ENCODE measurements at regions not wholly inside any gene's neighbourhood (a gene's known extent, or its start where the extent isn't known, plus 50 kb on each side); places are given as distances from the start of the nearest gene placed in this dataset.

DNA sequence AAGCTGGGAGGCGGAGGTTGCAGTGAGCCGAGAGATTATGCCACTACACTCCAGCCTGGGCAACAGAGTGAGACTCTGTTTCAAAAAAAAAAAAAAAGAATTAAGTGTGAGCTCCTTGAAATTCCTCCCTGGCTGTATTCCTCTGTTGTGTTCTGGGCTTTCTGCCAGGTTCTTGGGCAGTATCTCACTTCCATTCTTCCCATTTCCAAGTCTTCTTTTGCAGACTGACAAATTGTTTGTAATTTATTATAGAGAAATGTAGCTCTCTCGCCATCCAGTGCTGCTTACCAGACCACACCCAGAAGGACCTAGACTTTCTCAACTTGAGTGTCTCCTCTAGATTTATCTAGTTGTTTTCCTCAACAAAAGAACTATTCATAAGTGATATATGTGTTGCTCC, 105.0 kb upstream of the ADGRL2 start:
- Histone ChIP-seq H3K36me3 (ENCODE audit: insufficient read depth, low read length) (no peaks in the 10 kb centered on the region), H3K4me1 (ENCODE audit: insufficient read depth, low read length) (peaks cover 4% of the 10 kb centered on the region), H3K9ac (ENCODE audit: low read length) (no peak overlapping the region), H3K27ac (ENCODE audit: low read depth, low read length) (no peak overlapping the region), H3K27me3 (ENCODE audit: control insufficient read depth in 1 of 2, insufficient read depth in 2 of 2, low read length in 2 of 2) (no peaks in the 10 kb centered on the region), H3K9me3 (ENCODE audit: low read length) (no peaks in the 10 kb centered on the region), H3K4me3 (ENCODE audit: low read depth in 1 of 2, low read length in 2 of 2) (no peak overlapping the region)

DNA sequence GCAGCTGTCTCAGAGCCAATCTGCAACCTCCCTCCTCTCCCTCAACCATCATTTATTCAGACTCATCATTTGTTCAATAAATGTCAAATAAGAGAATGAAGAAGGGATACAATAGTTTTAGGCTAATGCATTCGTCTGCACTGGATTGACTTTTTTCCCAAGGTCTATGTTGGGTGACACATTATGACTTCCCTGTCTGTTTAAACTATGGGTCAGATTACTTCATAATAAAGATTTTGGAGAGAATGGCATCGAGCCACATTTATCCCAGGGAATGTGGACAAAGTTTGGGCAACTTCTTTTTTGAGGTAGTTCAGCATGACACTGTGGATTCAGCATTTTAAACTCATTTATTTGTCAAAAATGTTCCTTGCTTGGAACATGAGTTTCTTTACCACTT, 107.4 kb upstream of the ADGRL2 start:
- Histone ChIP-seq H3K9ac (ENCODE audit: low read length) (no peak overlapping the region), H3K27ac (ENCODE audit: low read depth, low read length) (no peak overlapping the region), H3K36me3 (ENCODE audit: insufficient read depth, low read length) (no peaks in the 10 kb centered on the region), H3K4me3 (ENCODE audit: low read depth in 1 of 2, low read length in 2 of 2) (no peak overlapping the region), H3K4me1 (ENCODE audit: insufficient read depth, low read length) (peaks cover 4% of the 10 kb centered on the region), H3K27me3 (ENCODE audit: control insufficient read depth in 1 of 2, insufficient read depth in 2 of 2, low read length in 2 of 2) (no peaks in the 10 kb centered on the region), H3K9me3 (ENCODE audit: low read length) (no peaks in the 10 kb centered on the region)

DNA sequence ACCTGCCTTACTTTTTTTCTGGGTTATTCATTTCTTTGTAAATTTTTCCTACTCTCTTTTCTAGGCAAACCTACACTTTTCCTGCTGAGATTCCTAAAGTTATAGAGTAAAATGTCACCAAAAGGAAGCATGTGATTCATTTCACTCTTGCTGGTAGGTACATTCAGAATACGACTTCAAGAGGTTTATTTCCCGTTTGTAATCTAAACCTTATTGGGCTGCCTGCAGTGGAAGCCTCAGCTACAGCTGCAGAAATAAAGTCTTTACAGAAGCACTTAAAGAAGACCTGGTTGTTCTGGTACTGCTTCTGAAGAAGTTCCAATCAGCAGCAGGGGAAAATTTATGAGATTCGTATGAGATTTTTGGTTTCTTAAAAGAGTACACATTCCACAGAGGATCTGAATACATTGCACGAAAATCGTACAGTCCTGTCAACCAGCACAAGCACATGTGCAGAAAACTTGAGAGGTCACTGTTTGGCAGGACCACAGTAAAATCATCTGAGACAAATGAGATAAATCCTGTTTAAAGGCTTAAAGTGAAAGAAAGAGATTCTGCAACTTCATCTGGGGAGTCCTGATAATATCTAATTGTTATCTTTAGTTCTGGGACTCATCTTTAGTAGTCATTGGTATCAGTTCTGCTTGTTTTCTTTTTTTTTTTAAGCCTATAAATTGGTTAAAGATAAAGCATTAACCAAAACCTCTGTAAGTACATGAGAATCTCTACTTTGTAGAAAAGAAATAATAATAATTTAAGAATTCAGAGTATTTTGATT, 109.9 kb upstream of the ADGRL2 start:
- H3K4me1 ChIP-seq (ENCODE audit: insufficient read depth, low read length): peaks cover 2% of the 10 kb centered on the region
- H3K9me3 ChIP-seq (ENCODE audit: low read length): no peaks in the 10 kb centered on the region
- H3K27ac ChIP-seq (ENCODE audit: low read depth, low read length): no peak overlapping the region
- no peaks in the 10 kb centered on the region for H3K36me3 ChIP-seq (ENCODE audit: insufficient read depth, low read length)
- H3K4me3 ChIP-seq (ENCODE audit: low read depth in 1 of 2, low read length in 2 of 2): no peak overlapping the region
- H3K27me3 ChIP-seq (ENCODE audit: control insufficient read depth in 1 of 2, insufficient read depth in 2 of 2, low read length in 2 of 2): no peaks in the 10 kb centered on the region
- no peak overlapping the region for H3K9ac ChIP-seq (ENCODE audit: low read length)

DNA sequence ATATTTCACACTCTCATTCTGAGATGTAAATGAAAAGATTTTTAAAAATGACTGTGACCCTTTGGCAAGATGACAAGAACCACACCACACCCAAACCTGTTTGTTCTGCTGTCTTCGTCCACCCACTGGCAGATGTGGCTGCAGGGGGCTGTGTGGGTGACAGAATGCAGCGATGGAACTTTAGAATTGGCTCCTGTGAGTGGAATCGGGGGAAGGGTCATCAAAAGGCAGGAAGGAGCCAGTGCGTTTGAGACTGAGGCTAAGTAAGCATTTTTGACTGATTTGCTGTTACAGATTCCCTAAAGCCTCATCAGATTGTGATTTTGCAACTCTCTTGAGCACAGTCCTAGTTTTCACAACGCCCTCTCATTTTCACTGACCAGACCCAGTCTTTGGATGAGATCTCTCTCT, 111.2 kb upstream of the ADGRL2 start:
- H3K36me3 ChIP-seq (ENCODE audit: insufficient read depth, low read length): no peaks in the 10 kb centered on the region
- no peak overlapping the region for H3K9ac ChIP-seq (ENCODE audit: low read length)
- H3K27me3 ChIP-seq (ENCODE audit: control insufficient read depth in 1 of 2, insufficient read depth in 2 of 2, low read length in 2 of 2): no peaks in the 10 kb centered on the region
- H3K4me1 ChIP-seq (ENCODE audit: insufficient read depth, low read length): no peaks in the 10 kb centered on the region
- H3K9me3 ChIP-seq (ENCODE audit: low read length): no peaks in the 10 kb centered on the region
- H3K4me3 ChIP-seq (ENCODE audit: low read depth in 1 of 2, low read length in 2 of 2): no peak overlapping the region
- no peak overlapping the region for H3K27ac ChIP-seq (ENCODE audit: low read depth, low read length)

DNA sequence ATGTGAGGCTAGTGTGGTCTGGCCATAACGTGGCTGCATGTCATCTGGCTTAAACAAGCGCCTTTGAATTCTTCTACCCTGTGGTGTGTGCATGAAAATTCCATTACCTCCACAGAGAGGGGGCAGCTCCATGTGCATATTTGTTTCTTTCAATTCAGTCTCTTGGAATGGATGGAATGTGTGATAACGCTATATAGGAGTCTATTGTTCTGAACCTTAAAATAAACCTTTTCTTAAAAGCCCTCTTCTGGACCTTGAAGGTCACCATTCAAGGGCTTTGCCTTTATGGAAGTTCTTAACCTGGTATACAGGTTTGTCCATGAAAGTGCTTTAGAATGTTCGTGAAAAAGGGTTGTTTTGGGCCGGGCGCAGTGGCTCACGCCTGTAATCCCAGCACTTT, 118.2 kb upstream of the ADGRL2 start:
- Histone ChIP-seq H3K4me1 (ENCODE audit: insufficient read depth, low read length) (peaks cover 16% of the 10 kb centered on the region), H3K36me3 (ENCODE audit: insufficient read depth, low read length) (no peaks in the 10 kb centered on the region), H3K27me3 (ENCODE audit: control insufficient read depth in 1 of 2, insufficient read depth in 2 of 2, low read length in 2 of 2) (no peaks in the 10 kb centered on the region), H3K4me3 (ENCODE audit: low read depth in 1 of 2, low read length in 2 of 2) (no peak overlapping the region), H3K9ac (ENCODE audit: low read length) (no peak overlapping the region), H3K27ac (ENCODE audit: low read depth, low read length) (no peak overlapping the region), H3K9me3 (ENCODE audit: low read length) (no peaks in the 10 kb centered on the region)

DNA sequence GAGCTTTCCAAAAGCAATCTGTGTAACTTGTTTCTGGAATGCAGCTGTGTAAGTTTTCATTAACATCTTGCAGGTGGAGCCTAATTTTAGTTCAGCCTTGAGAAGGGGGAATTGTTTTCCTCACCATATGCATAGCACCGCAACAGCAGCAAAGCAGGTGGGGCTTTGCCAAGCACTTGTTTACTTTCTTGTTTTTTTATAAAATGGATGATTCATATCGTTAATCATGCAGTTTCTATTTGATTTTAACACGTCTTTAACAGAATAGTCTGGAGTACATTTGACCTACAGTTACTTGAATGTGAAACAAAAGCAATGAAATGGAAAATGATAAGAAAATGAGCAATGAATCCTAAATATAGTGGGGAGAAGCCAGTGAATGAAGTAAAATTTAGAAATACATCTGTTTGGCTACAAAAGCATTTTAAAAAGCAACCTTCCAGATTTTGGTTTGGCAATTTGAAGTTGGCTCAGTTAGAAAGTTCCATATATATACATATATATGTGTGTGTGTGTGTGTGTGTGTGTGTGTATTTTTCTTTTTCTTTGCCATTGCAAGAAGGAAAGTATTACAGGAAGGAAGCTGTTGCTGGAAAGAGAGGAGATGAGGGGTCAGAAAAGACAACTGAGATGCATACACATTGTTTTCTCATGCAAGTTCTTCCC, 119.0 kb upstream of the ADGRL2 start:
- H3K4me1 ChIP-seq (ENCODE audit: insufficient read depth, low read length): peaks cover 16% of the 10 kb centered on the region
- H3K9ac ChIP-seq (ENCODE audit: low read length): no peak overlapping the region
- H3K9me3 ChIP-seq (ENCODE audit: low read length): no peaks in the 10 kb centered on the region
- no peaks in the 10 kb centered on the region for H3K27me3 ChIP-seq (ENCODE audit: control insufficient read depth in 1 of 2, insufficient read depth in 2 of 2, low read length in 2 of 2)
- H3K4me3 ChIP-seq (ENCODE audit: low read depth in 1 of 2, low read length in 2 of 2): no peak overlapping the region
- H3K36me3 ChIP-seq (ENCODE audit: insufficient read depth, low read length): no peaks in the 10 kb centered on the region
- H3K27ac ChIP-seq (ENCODE audit: low read depth, low read length): no peak overlapping the region

DNA sequence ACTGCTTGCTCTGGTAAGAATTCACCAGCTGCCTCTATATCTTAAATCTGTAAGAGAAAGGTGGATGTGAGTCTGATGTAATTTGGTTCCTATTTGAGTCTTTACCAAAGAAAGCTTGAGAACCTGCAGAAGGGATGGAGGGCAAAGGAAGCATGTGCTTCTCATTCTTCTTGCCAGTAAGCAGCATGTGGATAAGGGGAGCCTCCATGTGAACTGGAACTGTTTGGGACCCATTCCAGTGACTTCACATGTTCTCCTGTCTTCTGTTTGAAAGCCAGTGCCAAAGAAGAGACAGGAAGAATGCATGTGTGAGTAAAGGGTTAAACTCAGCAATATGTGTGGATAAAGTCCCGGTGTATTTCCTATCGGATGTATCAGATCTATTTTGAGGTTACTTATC, 119.6 kb upstream of the ADGRL2 start:
- H3K9me3 ChIP-seq (ENCODE audit: low read length): no peaks in the 10 kb centered on the region
- H3K36me3 ChIP-seq (ENCODE audit: insufficient read depth, low read length): no peaks in the 10 kb centered on the region
- H3K27ac ChIP-seq (ENCODE audit: low read depth, low read length): no peak overlapping the region
- no peak overlapping the region for H3K4me3 ChIP-seq (ENCODE audit: low read depth in 1 of 2, low read length in 2 of 2)
- no peak overlapping the region for H3K9ac ChIP-seq (ENCODE audit: low read length)
- H3K4me1 ChIP-seq (ENCODE audit: insufficient read depth, low read length): peaks cover 16% of the 10 kb centered on the region
- no peaks in the 10 kb centered on the region for H3K27me3 ChIP-seq (ENCODE audit: control insufficient read depth in 1 of 2, insufficient read depth in 2 of 2, low read length in 2 of 2)

DNA sequence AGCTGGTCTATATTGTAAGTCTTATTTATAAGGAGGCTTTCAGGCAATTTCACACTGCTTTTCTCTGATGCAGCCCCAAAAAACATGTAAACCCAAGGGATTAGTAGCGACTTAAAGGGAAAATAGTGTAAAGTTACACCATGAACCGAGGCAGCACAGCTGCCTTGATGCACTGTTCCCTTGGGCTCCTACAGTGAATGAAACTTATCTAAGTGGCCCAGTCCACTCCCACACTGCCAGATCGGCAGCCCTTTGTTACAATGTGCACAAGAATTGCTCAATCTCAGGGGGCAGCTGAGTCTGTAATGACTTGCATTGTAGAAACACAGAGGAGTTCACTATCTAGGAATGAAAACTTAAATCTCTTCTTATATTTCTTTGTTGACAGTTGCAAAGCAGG, 120.8 kb upstream of the ADGRL2 start:
- no peaks in the 10 kb centered on the region for H3K27me3 ChIP-seq (ENCODE audit: control insufficient read depth in 1 of 2, insufficient read depth in 2 of 2, low read length in 2 of 2)
- no peaks in the 10 kb centered on the region for H3K9me3 ChIP-seq (ENCODE audit: low read length)
- no peak overlapping the region for H3K4me3 ChIP-seq (ENCODE audit: low read depth in 1 of 2, low read length in 2 of 2)
- no peak overlapping the region for H3K9ac ChIP-seq (ENCODE audit: low read length)
- peaks cover 16% of the 10 kb centered on the region for H3K4me1 ChIP-seq (ENCODE audit: insufficient read depth, low read length)
- no peak overlapping the region for H3K27ac ChIP-seq (ENCODE audit: low read depth, low read length)
- no peaks in the 10 kb centered on the region for H3K36me3 ChIP-seq (ENCODE audit: insufficient read depth, low read length)

DNA sequence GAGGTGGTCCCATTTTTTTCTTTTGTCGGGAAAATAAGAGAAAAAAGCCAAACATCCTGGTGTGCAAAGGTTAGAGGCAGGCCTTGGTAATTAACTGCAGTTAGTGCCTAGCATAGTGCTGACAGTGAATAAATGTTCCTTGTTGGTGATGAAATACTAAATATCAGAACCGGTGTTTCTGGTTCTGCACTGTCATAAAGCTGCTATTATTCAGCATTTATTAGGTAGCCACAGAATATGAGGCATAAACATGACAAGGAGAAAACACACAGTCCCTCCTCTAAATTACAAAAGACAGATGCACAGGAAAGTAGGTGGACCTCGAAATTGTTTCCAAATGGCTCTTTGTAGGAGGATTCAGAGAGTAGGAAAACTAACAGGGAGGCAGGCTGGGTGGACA, 122.0 kb upstream of the ADGRL2 start:
- Histone ChIP-seq H3K9ac (ENCODE audit: low read length) (no peak overlapping the region), H3K27ac (ENCODE audit: low read depth, low read length) (no peak overlapping the region), H3K4me3 (ENCODE audit: low read depth in 1 of 2, low read length in 2 of 2) (no peak overlapping the region), H3K27me3 (ENCODE audit: control insufficient read depth in 1 of 2, insufficient read depth in 2 of 2, low read length in 2 of 2) (no peaks in the 10 kb centered on the region), H3K4me1 (ENCODE audit: insufficient read depth, low read length) (peaks cover 16% of the 10 kb centered on the region), H3K9me3 (ENCODE audit: low read length) (no peaks in the 10 kb centered on the region), H3K36me3 (ENCODE audit: insufficient read depth, low read length) (no peaks in the 10 kb centered on the region)

DNA sequence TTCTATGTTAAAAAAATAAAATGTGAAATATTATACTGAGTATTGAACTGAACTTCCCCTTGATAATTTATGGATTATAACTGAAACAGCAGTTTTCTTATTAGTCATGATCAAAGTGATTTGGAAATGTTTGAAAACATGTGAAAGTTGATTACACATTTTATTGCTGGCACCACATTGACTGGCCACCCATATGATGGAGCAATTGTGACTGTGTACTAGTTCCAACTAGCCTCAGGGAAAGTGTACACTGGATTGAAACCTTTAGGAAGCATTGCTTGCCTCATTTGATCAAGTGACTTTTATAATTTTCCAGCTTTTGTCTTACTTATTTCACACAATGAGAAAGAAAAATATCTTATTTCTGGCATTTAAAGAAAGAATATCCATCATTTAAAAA, 128.0 kb upstream of the ADGRL2 start:
- H3K27me3 ChIP-seq (ENCODE audit: control insufficient read depth in 1 of 2, insufficient read depth in 2 of 2, low read length in 2 of 2): no peaks in the 10 kb centered on the region
- no peaks in the 10 kb centered on the region for H3K9me3 ChIP-seq (ENCODE audit: low read length)
- no peak overlapping the region for H3K27ac ChIP-seq (ENCODE audit: low read depth, low read length)
- no peak overlapping the region for H3K4me3 ChIP-seq (ENCODE audit: low read depth in 1 of 2, low read length in 2 of 2)
- no peak overlapping the region for H3K9ac ChIP-seq (ENCODE audit: low read length)
- H3K4me1 ChIP-seq (ENCODE audit: insufficient read depth, low read length): peaks cover 7% of the 10 kb centered on the region
- H3K36me3 ChIP-seq (ENCODE audit: insufficient read depth, low read length): no peaks in the 10 kb centered on the region

DNA sequence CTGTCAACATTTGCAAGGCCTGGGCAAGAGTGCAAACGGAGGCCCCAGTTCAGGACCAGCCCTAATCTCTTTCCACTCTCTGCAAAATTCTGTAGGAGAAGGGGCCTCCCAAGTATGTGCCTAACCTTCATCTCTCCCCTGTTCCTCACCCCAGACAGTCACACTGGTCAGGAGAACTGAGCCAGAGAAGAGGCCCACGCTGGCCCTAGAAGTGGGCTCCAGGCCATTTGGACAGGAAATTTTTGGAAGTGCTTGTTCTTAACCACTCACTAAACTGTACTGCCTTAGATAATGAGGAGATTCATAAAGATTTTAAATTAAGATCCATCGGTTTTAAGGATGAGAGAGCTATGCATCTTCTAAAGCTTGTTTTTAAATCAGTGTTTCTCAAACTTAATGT, 129.7 kb upstream of the ADGRL2 start:
- Histone ChIP-seq H3K27me3 (ENCODE audit: control insufficient read depth in 1 of 2, insufficient read depth in 2 of 2, low read length in 2 of 2) (no peaks in the 10 kb centered on the region), H3K36me3 (ENCODE audit: insufficient read depth, low read length) (no peaks in the 10 kb centered on the region), H3K9me3 (ENCODE audit: low read length) (no peaks in the 10 kb centered on the region), H3K4me3 (ENCODE audit: low read depth in 1 of 2, low read length in 2 of 2) (no peak overlapping the region), H3K4me1 (ENCODE audit: insufficient read depth, low read length) (peaks cover 7% of the 10 kb centered on the region), H3K9ac (ENCODE audit: low read length) (no peak overlapping the region), H3K27ac (ENCODE audit: low read depth, low read length) (no peak overlapping the region)

DNA sequence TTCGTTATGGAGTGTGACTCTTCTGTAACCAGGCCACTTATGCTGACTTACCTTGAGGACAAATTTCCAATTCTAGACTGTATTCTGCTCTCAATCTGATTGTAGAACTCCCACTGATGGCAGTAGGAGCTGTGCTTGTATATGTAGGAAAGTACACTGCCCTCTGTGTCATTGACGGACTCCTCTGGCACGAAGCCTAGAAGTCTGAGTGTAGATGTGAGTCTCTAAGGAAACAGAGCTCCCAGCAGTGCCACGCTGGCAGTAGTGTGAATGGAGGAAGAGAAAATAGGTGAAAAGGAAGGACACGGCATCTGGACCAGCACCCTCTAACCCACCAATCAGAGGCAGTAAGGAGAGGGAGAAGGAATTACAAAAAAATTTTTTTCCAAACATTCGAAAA, 130.4 kb upstream of the ADGRL2 start:
- Histone ChIP-seq H3K4me3 (ENCODE audit: low read depth in 1 of 2, low read length in 2 of 2) (no peak overlapping the region), H3K27me3 (ENCODE audit: control insufficient read depth in 1 of 2, insufficient read depth in 2 of 2, low read length in 2 of 2) (no peaks in the 10 kb centered on the region), H3K9ac (ENCODE audit: low read length) (no peak overlapping the region), H3K36me3 (ENCODE audit: insufficient read depth, low read length) (no peaks in the 10 kb centered on the region), H3K4me1 (ENCODE audit: insufficient read depth, low read length) (peaks cover 7% of the 10 kb centered on the region), H3K9me3 (ENCODE audit: low read length) (no peaks in the 10 kb centered on the region), H3K27ac (ENCODE audit: low read depth, low read length) (no peak overlapping the region)
